ENCODE measurements at regions not wholly inside any gene's neighbourhood (a gene's known extent, or its start where the extent isn't known, plus 50 kb on each side); places are given as distances from the start of the nearest gene placed in this dataset.

DNA sequence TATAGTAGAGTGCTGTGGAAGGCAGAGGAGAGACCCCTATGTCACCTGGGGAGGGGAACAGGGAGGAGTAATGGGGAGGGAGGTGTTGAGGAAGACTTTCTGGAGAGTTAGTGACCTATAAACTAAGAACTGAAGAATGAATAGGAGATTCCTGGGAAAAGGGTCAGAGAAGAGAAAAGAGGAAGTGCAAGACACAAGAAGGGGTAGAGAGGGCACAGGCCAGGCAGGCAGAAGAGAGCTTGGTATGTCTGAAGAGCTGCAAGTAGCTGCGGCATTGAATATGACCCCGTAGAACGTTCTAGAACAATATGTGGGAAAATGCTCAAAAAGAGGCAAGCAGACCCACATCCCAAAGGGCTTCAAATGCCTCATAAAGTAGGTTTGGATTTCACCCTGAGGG lies 361.2 kb downstream of the PRDM2 start:
- TF ChIP-seq, protein P1, sequence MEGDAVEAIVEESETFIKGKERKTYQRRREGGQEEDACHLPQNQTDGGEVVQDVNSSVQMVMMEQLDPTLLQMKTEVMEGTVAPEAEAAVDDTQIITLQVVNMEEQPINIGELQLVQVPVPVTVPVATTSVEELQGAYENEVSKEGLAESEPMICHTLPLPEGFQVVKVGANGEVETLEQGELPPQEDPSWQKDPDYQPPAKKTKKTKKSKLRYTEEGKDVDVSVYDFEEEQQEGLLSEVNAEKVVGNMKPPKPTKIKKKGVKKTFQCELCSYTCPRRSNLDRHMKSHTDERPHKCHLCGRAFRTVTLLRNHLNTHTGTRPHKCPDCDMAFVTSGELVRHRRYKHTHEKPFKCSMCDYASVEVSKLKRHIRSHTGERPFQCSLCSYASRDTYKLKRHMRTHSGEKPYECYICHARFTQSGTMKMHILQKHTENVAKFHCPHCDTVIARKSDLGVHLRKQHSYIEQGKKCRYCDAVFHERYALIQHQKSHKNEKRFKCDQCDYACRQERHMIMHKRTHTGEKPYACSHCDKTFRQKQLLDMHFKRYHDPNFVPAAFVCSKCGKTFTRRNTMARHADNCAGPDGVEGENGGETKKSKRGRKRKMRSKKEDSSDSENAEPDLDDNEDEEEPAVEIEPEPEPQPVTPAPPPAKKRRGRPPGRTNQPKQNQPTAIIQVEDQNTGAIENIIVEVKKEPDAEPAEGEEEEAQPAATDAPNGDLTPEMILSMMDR (IDR thresholded peaks at IDR 0.05): no peak
- TF ChIP-seq EZH2 (IDR thresholded peaks at IDR 0.05; ENCODE audit: borderline replicate concordance, insufficient read depth, low read depth, low read length, poor library complexity, severe bottlenecking): no peak

Data from B cell (primary cell).